ENCODE measurements at regions not wholly inside any gene's neighbourhood (a gene's known extent, or its start where the extent isn't known, plus 50 kb on each side); places are given as distances from the start of the nearest gene placed in this dataset.

DNA sequence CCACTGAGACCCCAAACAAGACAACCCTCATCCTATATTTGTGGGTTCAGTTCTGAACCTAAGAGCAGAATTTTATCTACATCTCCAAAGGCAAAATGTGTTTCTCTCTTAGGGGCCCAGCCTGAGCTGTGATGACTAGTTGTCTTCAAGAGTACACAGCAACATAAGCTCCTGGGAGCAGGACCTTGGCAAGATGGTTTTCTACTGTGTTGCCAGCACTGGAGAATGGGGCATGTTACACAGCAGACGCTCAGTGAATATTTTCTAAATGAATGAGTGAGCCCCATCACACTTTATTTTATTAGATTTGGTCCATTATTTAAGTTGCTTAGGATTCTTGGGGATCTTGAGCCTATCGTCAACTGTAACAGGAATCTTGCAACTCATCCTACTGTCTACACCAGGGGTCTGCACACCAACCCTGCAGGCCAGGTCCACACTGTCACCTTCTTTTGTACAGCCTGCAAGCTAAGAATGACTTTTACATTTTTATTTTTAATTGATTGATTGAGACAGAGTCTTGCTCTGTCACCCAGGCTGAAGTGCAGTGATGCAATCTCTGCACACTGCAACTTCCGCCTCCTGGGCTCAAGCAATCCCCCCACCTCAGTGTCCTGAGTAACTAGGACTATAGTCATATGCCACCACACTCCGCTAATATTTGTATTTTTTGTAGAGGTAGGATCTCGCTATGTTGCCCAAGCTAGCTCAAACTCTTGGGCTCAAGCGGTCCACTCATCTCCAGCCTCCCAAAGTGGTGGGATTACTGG, 347.1 kb downstream of the FGFR2 start:
- ATAC-seq (no peak), DNase-seq (ENCODE audit: low read depth, low spot score) (no peak), FAIRE-seq (no peak)
- no peak overlapping the region for H3K27ac ChIP-seq (ENCODE audit: control insufficient read depth, insufficient read depth)
- no peaks in the 10 kb centered on the region for H3K4me1 ChIP-seq (ENCODE audit: control insufficient read depth, insufficient read depth, low read length)
- ChIA-PET RAD21 (ENCODE audit: unreplicated experiment) (no interaction called here), POLR2A (no interaction called here), SMC1A (ENCODE audit: uncharacterized antibody, unreplicated experiment) (interaction anchor here (0.5 kb wide), 1 partner anchor 1334 kb away, joined by 4 read pairs; no protein-coding TSS in a partner anchor), CTCF (no interaction called here)
- no peak overlapping the region for H3K4me3 ChIP-seq
- WGBS (ENCODE audit: insufficient coverage, insufficient replicate concordance, low lambda C conversion rate, missing lambda C conversion rate) = 35% methylated on average over 6 of the region's 6 CpGs
- H2AFZ ChIP-seq (ENCODE audit: control insufficient read depth, low read depth, low read length) = no peak overlapping the region
- in situ Hi-C loops (cut with MboI) (no loop called here), intact Hi-C loops (cut with micrococcal nuclease; ENCODE audit: unreplicated experiment) (no loop called here)
- no peaks in the 10 kb centered on the region for H3K79me2 ChIP-seq (ENCODE audit: control insufficient read depth, insufficient read depth, low read length)
- H3K9me3 ChIP-seq (replicated peaks; ENCODE audit: control insufficient read depth, insufficient read depth, low read length) = no peaks in the 10 kb centered on the region
- H3K4me2 ChIP-seq (ENCODE audit: control insufficient read depth, insufficient read depth) = no peak overlapping the region
- no peak overlapping the region for H3K9ac ChIP-seq (ENCODE audit: control insufficient read depth, insufficient read depth, low read length)
- BruUV-seq (replicated peaks) = no TSS peak
- no peaks in the 10 kb centered on the region for H4K20me1 ChIP-seq (ENCODE audit: control insufficient read depth, insufficient read depth)
- no peaks in the 10 kb centered on the region for H3K36me3 ChIP-seq (ENCODE audit: control insufficient read depth in 2 of 2, insufficient read depth in 2 of 2, low read length in 1 of 2)
- no peaks in the 10 kb centered on the region for H3K27me3 ChIP-seq (replicated peaks in 1 of 2; ENCODE audit: control insufficient read depth in 2 of 2, insufficient read depth in 2 of 2, low read length in 1 of 2)
- TF ChIP-seq ELK1 (IDR thresholded peaks at IDR 0.05; ENCODE audit: low read depth, low read length) (no peak), HDGF (IDR thresholded peaks at IDR 0.05) (no peak), FOS (IDR thresholded peaks at IDR 0.05; ENCODE audit: borderline replicate concordance, extremely low read depth, insufficient read length) (no peak), ZNF592 (IDR thresholded peaks at IDR 0.05) (no peak)
- TF ChIP-seq, protein P1, sequence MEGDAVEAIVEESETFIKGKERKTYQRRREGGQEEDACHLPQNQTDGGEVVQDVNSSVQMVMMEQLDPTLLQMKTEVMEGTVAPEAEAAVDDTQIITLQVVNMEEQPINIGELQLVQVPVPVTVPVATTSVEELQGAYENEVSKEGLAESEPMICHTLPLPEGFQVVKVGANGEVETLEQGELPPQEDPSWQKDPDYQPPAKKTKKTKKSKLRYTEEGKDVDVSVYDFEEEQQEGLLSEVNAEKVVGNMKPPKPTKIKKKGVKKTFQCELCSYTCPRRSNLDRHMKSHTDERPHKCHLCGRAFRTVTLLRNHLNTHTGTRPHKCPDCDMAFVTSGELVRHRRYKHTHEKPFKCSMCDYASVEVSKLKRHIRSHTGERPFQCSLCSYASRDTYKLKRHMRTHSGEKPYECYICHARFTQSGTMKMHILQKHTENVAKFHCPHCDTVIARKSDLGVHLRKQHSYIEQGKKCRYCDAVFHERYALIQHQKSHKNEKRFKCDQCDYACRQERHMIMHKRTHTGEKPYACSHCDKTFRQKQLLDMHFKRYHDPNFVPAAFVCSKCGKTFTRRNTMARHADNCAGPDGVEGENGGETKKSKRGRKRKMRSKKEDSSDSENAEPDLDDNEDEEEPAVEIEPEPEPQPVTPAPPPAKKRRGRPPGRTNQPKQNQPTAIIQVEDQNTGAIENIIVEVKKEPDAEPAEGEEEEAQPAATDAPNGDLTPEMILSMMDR (IDR thresholded peaks at IDR 0.05 in 2 of 3, conservative IDR thresholded peaks at IDR 0.05 in 1 of 3; ENCODE audit: control insufficient read depth in 2 of 3, extremely low read depth in 1 of 3, insufficient read depth in 1 of 3, low read depth in 3 of 3, low read length in 3 of 3) = no peak
- TF ChIP-seq, protein P2, sequence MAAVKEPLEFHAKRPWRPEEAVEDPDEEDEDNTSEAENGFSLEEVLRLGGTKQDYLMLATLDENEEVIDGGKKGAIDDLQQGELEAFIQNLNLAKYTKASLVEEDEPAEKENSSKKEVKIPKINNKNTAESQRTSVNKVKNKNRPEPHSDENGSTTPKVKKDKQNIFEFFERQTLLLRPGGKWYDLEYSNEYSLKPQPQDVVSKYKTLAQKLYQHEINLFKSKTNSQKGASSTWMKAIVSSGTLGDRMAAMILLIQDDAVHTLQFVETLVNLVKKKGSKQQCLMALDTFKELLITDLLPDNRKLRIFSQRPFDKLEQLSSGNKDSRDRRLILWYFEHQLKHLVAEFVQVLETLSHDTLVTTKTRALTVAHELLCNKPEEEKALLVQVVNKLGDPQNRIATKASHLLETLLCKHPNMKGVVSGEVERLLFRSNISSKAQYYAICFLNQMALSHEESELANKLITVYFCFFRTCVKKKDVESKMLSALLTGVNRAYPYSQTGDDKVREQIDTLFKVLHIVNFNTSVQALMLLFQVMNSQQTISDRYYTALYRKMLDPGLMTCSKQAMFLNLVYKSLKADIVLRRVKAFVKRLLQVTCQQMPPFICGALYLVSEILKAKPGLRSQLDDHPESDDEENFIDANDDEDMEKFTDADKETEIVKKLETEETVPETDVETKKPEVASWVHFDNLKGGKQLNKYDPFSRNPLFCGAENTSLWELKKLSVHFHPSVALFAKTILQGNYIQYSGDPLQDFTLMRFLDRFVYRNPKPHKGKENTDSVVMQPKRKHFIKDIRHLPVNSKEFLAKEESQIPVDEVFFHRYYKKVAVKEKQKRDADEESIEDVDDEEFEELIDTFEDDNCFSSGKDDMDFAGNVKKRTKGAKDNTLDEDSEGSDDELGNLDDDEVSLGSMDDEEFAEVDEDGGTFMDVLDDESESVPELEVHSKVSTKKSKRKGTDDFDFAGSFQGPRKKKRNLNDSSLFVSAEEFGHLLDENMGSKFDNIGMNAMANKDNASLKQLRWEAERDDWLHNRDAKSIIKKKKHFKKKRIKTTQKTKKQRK (IDR thresholded peaks at IDR 0.05; ENCODE audit: low read depth, low read length) = no peak
- TF ChIP-seq, protein P3, sequence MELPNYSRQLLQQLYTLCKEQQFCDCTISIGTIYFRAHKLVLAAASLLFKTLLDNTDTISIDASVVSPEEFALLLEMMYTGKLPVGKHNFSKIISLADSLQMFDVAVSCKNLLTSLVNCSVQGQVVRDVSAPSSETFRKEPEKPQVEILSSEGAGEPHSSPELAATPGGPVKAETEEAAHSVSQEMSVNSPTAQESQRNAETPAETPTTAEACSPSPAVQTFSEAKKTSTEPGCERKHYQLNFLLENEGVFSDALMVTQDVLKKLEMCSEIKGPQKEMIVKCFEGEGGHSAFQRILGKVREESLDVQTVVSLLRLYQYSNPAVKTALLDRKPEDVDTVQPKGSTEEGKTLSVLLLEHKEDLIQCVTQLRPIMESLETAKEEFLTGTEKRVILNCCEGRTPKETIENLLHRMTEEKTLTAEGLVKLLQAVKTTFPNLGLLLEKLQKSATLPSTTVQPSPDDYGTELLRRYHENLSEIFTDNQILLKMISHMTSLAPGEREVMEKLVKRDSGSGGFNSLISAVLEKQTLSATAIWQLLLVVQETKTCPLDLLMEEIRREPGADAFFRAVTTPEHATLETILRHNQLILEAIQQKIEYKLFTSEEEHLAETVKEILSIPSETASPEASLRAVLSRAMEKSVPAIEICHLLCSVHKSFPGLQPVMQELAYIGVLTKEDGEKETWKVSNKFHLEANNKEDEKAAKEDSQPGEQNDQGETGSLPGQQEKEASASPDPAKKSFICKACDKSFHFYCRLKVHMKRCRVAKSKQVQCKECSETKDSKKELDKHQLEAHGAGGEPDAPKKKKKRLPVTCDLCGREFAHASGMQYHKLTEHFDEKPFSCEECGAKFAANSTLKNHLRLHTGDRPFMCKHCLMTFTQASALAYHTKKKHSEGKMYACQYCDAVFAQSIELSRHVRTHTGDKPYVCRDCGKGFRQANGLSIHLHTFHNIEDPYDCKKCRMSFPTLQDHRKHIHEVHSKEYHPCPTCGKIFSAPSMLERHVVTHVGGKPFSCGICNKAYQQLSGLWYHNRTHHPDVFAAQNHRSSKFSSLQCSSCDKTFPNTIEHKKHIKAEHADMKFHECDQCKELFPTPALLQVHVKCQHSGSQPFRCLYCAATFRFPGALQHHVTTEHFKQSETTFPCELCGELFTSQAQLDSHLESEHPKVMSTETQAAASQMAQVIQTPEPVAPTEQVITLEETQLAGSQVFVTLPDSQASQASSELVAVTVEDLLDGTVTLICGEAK (IDR thresholded peaks at IDR 0.05; ENCODE audit: borderline replicate concordance) = no peak

Data from GM12878 (cell line).